ENCODE measurements at regions not wholly inside any gene's neighbourhood (a gene's known extent, or its start where the extent isn't known, plus 50 kb on each side); places are given as distances from the start of the nearest gene placed in this dataset.

GRCh38 chr4:104728380-104729122 is 233.9 kb upstream of the CXXC4 start:
- no peaks in the 10 kb centered on the region for H3K9me2 ChIP-seq (replicated peaks; ENCODE audit: insufficient read depth)
- H4K20me1 ChIP-seq (ENCODE audit: insufficient read depth, poor library complexity, severe bottlenecking), result no peaks in the 10 kb centered on the region
- no peak for TF ChIP-seq CTCF (IDR thresholded peaks at IDR 0.05; ENCODE audit: poor library complexity)
- TF ChIP-seq EZH2phosphoT487 (IDR thresholded peaks at IDR 0.05; ENCODE audit: low read depth, severe bottlenecking, unreplicated experiment), result no peak
- TF ChIP-seq EZH2 (IDR thresholded peaks at IDR 0.05; ENCODE audit: borderline replicate concordance), result no peak
- H3K4me2 ChIP-seq, result no peak overlapping the region
- H3K36me3 ChIP-seq (replicated peaks; ENCODE audit: insufficient read depth, low read depth), result no peaks in the 10 kb centered on the region
- H3K79me2 ChIP-seq, result no peaks in the 10 kb centered on the region
- peak overlapping the region; percentile 12 for H3K27ac ChIP-seq
- WGBS (ENCODE audit: low lambda C conversion rate, missing lambda C conversion rate), result 61% methylated on average over 3 of the region's 3 CpGs
- no peak overlapping the region for H2AFZ ChIP-seq
- no peaks in the 10 kb centered on the region for H3K9me3 ChIP-seq (ENCODE audit: low read depth)
- DNase-seq (ENCODE audit: low spot score), result peak; percentile 55
- no peaks in the 10 kb centered on the region for H3K27me3 ChIP-seq
- H3K4me3 ChIP-seq, result no peak overlapping the region
- no peaks in the 10 kb centered on the region for H3K4me1 ChIP-seq (ENCODE audit: insufficient read depth)

- no peaks in the 10 kb centered on the region for H4K20me1 ChIP-seq (ENCODE audit: insufficient read depth, poor library complexity, severe bottlenecking)
- no peak overlapping the region for H3K4me2 ChIP-seq
- no peaks in the 10 kb centered on the region for H3K9me2 ChIP-seq (replicated peaks; ENCODE audit: insufficient read depth)
- H3K9me3 ChIP-seq (ENCODE audit: low read depth), result no peaks in the 10 kb centered on the region
- H3K27ac ChIP-seq, result no peak overlapping the region
- H3K4me1 ChIP-seq (ENCODE audit: insufficient read depth), result no peaks in the 10 kb centered on the region
- TF ChIP-seq EZH2phosphoT487 (IDR thresholded peaks at IDR 0.05; ENCODE audit: low read depth, severe bottlenecking, unreplicated experiment) (no peak), EZH2 (IDR thresholded peaks at IDR 0.05; ENCODE audit: borderline replicate concordance) (no peak), CTCF (IDR thresholded peaks at IDR 0.05; ENCODE audit: poor library complexity) (no peak)
- no peaks in the 10 kb centered on the region for H3K27me3 ChIP-seq
- no peak for DNase-seq (ENCODE audit: low spot score)
- no peak overlapping the region for H3K4me3 ChIP-seq
- H2AFZ ChIP-seq, result no peak overlapping the region
- no peaks in the 10 kb centered on the region for H3K36me3 ChIP-seq (replicated peaks; ENCODE audit: insufficient read depth, low read depth)
- H3K79me2 ChIP-seq, result no peaks in the 10 kb centered on the region
Observed at GRCh38 chr4:104732766-104733165, 238.1 kb upstream of the CXXC4 start.

GRCh38 chr4:104735174-104735573 is 240.5 kb upstream of the CXXC4 start:
- Histone ChIP-seq H3K9me2 (replicated peaks; ENCODE audit: insufficient read depth) (no peaks in the 10 kb centered on the region), H3K4me3 (no peak overlapping the region), H3K27me3 (no peaks in the 10 kb centered on the region), H3K4me1 (ENCODE audit: insufficient read depth) (no peaks in the 10 kb centered on the region), H3K36me3 (replicated peaks; ENCODE audit: insufficient read depth, low read depth) (no peaks in the 10 kb centered on the region), H4K20me1 (ENCODE audit: insufficient read depth, poor library complexity, severe bottlenecking) (no peaks in the 10 kb centered on the region), H3K9me3 (ENCODE audit: low read depth) (no peaks in the 10 kb centered on the region), H3K79me2 (no peaks in the 10 kb centered on the region), H3K27ac (no peak overlapping the region), H3K4me2 (no peak overlapping the region), H2AFZ (no peak overlapping the region)
- TF ChIP-seq CTCF (IDR thresholded peaks at IDR 0.05; ENCODE audit: poor library complexity) (no peak), EZH2phosphoT487 (IDR thresholded peaks at IDR 0.05; ENCODE audit: low read depth, severe bottlenecking, unreplicated experiment) (no peak), EZH2 (IDR thresholded peaks at IDR 0.05; ENCODE audit: borderline replicate concordance) (no peak)
- 81% methylated on average over 2 of the region's 2 CpGs for WGBS (ENCODE audit: low lambda C conversion rate, missing lambda C conversion rate)
- DNase-seq (ENCODE audit: low spot score), result no peak
